ENCODE measurements at regions not wholly inside any gene's neighbourhood (a gene's known extent, or its start where the extent isn't known, plus 50 kb on each side); places are given as distances from the start of the nearest gene placed in this dataset.
A peak's percentile ranks its signal among the peaks of the same experiment; 100 is the strongest.

DNA sequence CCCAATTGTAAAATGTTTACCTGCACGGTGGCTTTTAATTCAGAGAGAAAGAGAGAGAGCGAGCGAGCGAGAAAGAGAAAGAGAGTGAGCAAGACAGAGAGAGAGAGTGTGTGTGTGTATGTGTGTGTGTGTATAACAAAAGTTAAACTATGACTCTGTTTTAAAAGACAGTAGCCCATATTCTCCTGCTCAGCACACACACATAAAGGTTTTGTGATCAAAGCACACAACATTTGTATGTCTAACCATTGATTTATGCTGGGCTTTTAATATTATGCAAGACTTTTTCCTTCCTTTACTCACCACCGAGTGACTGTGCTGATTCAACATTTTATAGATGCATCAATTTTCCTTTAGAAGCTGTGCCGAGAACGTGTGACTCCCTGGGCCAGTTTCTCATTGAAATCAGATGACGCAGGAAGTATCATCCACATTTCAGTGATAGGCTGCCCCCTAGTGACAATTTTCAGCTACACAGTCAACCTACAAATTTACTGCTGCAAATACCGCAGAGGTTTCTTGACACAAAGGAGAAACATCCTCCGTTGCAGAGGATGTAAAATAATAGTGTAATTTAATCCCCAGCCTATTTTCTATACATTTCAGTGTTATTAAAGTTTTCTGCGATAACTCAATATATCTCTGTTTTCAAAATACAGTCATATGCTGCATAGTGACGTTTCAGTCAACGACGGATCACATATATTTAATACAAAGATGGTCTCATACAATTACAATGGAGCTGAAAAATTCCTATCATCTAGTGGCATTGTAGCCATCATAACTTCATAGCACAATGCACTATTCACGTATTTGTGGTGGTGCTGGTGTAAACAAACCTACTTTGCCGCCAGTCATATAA, 165.9 kb upstream of the TANK start:
- Mint-ChIP-seq H3K9me3 (ENCODE audit: insufficient read depth) (no peaks in the 10 kb centered on the region), H3K4me1 (peaks cover 2% of the 10 kb centered on the region), H3K27ac (no peak overlapping the region), H3K4me3 (no peak overlapping the region), H3K27me3 (no peaks in the 10 kb centered on the region)
- Histone ChIP-seq H3K4me2 (replicated peaks; ENCODE audit: low read depth, low read length, poor library complexity, severe bottlenecking) (peak overlapping the region; percentile 57), H3K79me2 (ENCODE audit: control insufficient read depth, insufficient read depth, low read length) (no peaks in the 10 kb centered on the region), H2AFZ (ENCODE audit: insufficient read depth, low read depth, low read length, poor library complexity, severe bottlenecking) (peak overlapping the region; percentile 69), H3K27me3 (replicated peaks in 1 of 4; ENCODE audit: control extremely low read depth in 1 of 4, control insufficient read depth in 3 of 4, insufficient read depth in 4 of 4, low read length in 3 of 4) (no peaks in the 10 kb centered on the region), H3K27ac (ENCODE audit: low read length in 2 of 2) (no peak overlapping the region), H3K9ac (ENCODE audit: low read length) (peak overlapping the region; percentile 31), H3K4me1 (ENCODE audit: control insufficient read depth in 2 of 2, insufficient read depth in 2 of 2, low read length in 2 of 2) (peaks cover 0 to 3% of the 10 kb centered on the region in 2 donors), H3K9me3 (ENCODE audit: control extremely low read depth in 1 of 3, control insufficient read depth in 2 of 3, insufficient read depth in 1 of 3, low read length in 2 of 3) (no peaks in the 10 kb centered on the region), H3K36me3 (replicated peaks in 1 of 2; ENCODE audit: control extremely low read depth in 1 of 2, control insufficient read depth in 1 of 2, extremely low read depth in 1 of 2, insufficient read depth in 2 of 2, low read length in 1 of 2) (no peaks in the 10 kb centered on the region), H4K20me1 (ENCODE audit: control insufficient read depth, insufficient read depth, low read length, poor library complexity, severe bottlenecking) (no peaks in the 10 kb centered on the region), H3K4me3 (ENCODE audit: control extremely low read depth in 1 of 5, extremely low read depth in 1 of 5, insufficient read depth in 1 of 5, low read depth in 2 of 5, low read length in 4 of 5) (no peak overlapping the region)
- DNase-seq = peak; percentile 81
- TF ChIP-seq EZH2 (IDR thresholded peaks at IDR 0.05; ENCODE audit: borderline replicate concordance, insufficient read depth, low read depth, low read length, poor library complexity, severe bottlenecking) = no peak
- TF ChIP-seq, protein P1, sequence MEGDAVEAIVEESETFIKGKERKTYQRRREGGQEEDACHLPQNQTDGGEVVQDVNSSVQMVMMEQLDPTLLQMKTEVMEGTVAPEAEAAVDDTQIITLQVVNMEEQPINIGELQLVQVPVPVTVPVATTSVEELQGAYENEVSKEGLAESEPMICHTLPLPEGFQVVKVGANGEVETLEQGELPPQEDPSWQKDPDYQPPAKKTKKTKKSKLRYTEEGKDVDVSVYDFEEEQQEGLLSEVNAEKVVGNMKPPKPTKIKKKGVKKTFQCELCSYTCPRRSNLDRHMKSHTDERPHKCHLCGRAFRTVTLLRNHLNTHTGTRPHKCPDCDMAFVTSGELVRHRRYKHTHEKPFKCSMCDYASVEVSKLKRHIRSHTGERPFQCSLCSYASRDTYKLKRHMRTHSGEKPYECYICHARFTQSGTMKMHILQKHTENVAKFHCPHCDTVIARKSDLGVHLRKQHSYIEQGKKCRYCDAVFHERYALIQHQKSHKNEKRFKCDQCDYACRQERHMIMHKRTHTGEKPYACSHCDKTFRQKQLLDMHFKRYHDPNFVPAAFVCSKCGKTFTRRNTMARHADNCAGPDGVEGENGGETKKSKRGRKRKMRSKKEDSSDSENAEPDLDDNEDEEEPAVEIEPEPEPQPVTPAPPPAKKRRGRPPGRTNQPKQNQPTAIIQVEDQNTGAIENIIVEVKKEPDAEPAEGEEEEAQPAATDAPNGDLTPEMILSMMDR (IDR thresholded peaks at IDR 0.05) = peak; percentile 90
- ChIA-PET CTCF (interaction anchor here (0.5 to 9.1 kb wide), 31 partner anchors 9 to 885 kb away, joined by 3 to 208 read pairs (median 4); no protein-coding TSS in a partner anchor), POLR2A (no interaction called here)
- WGBS (ENCODE audit: insufficient coverage) = 5% methylated on average over 4 of the region's 16 CpGs
- ATAC-seq (ENCODE audit: low read depth) = peak; percentile 68
- intact Hi-C loops (cut with micrococcal nuclease) = loop anchor here (1.0 to 5.0 kb wide), 3 partner anchors 278 to 670 kb away; no protein-coding TSS in a partner anchor

DNA sequence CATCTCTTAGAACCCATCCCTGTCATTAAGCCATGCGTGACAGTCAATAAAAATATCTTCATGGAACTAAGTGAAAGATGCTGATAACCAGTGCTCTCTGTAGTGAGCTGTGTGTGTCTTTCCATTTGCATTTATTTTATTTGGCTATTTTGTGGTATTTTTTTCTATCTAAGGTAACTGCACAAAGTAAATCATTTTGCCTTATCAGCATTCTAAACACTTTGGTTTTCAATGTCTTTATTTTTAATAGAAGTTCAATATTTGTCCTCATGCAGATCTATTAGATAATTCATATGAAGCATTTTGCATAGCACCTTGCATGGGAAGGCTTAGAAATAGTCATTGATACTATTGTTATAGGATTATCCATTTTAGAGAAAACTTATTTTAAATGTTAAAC, 163.6 kb upstream of the TANK start:
- no peak overlapping the region for H3K4me3 Mint-ChIP-seq
- Histone ChIP-seq H3K27ac (ENCODE audit: low read length in 2 of 2) (no peak overlapping the region), H3K36me3 (replicated peaks in 1 of 2; ENCODE audit: control extremely low read depth in 1 of 2, control insufficient read depth in 1 of 2, extremely low read depth in 1 of 2, insufficient read depth in 2 of 2, low read length in 1 of 2) (no peaks in the 10 kb centered on the region), H3K4me1 (ENCODE audit: control insufficient read depth in 2 of 2, insufficient read depth in 2 of 2, low read length in 2 of 2) (peaks cover 0 to 3% of the 10 kb centered on the region in 2 donors), H3K9ac (ENCODE audit: low read length) (no peak overlapping the region), H3K9me3 (ENCODE audit: control extremely low read depth in 1 of 3, control insufficient read depth in 2 of 3, insufficient read depth in 1 of 3, low read length in 2 of 3) (no peaks in the 10 kb centered on the region), H3K79me2 (ENCODE audit: control insufficient read depth, insufficient read depth, low read length) (no peaks in the 10 kb centered on the region), H4K20me1 (ENCODE audit: control insufficient read depth, insufficient read depth, low read length, poor library complexity, severe bottlenecking) (no peaks in the 10 kb centered on the region), H3K4me3 (ENCODE audit: control extremely low read depth in 1 of 5, extremely low read depth in 1 of 5, insufficient read depth in 1 of 5, low read depth in 2 of 5, low read length in 4 of 5) (no peak overlapping the region), H3K4me2 (replicated peaks; ENCODE audit: low read depth, low read length, poor library complexity, severe bottlenecking) (no peak overlapping the region), H2AFZ (ENCODE audit: insufficient read depth, low read depth, low read length, poor library complexity, severe bottlenecking) (no peak overlapping the region), H3K27me3 (replicated peaks in 1 of 4; ENCODE audit: control extremely low read depth in 1 of 4, control insufficient read depth in 3 of 4, insufficient read depth in 4 of 4, low read length in 3 of 4) (no peaks in the 10 kb centered on the region)
- DNase-seq (no peak), ATAC-seq (ENCODE audit: low read depth) (no peak)
- no peak overlapping the region for H3K27ac Mint-ChIP-seq
- H3K27me3 Mint-ChIP-seq = no peaks in the 10 kb centered on the region
- intact Hi-C loops (cut with micrococcal nuclease) = no loop called here
- WGBS (ENCODE audit: insufficient coverage) = no CpG with 5 or more reads among the region's 1 CpG
- POLR2A ChIA-PET = no interaction called here
- CTCF ChIA-PET = interaction anchor here (1.0 to 9.1 kb wide), 4 partner anchors 8 to 673 kb away, joined by 3 to 208 read pairs (median 48); no protein-coding TSS in a partner anchor
- TF ChIP-seq EZH2 (IDR thresholded peaks at IDR 0.05; ENCODE audit: borderline replicate concordance, insufficient read depth, low read depth, low read length, poor library complexity, severe bottlenecking) = no peak
- TF ChIP-seq, protein P1 (IDR thresholded peaks at IDR 0.05) = no peak
- H3K9me3 Mint-ChIP-seq (ENCODE audit: insufficient read depth) = no peaks in the 10 kb centered on the region
- peaks cover 2% of the 10 kb centered on the region for H3K4me1 Mint-ChIP-seq

Data from B cell (primary cell).